Right lobe of liver (tissue), 4 donors: ENCODE measurements at regions not wholly inside any gene's neighbourhood (a gene's known extent, or its start where the extent isn't known, plus 50 kb on each side); places are given as distances from the start of the nearest gene placed in this dataset.

Experiments used
- CTCF ChIP-seq, 4 donors: fragments of 200-600 bp in 3 of 4; fragments of 450-650 bp in 1 of 4; IDR thresholded peaks; one replicate each; pipeline versions ENCODE4 v1.5.1 to v1.8.0; 2016 to 2022; ENCODE audit warnings: antibody characterized with exemption in 4 of 4, mild to moderate bottlenecking in 2 of 4
- POLR2A ChIP-seq: fragments of 450-650 bp; IDR thresholded peaks from one replicate; pipeline ENCODE4 v1.6.1; 2017; ENCODE audit warnings: antibody characterized with exemption, mild to moderate bottlenecking
- donor health status: DM: no; HTN: no; CAD: no.
- donor health status: DM: no; HTN: no; CAD: no.
- donor health status: DM: no; HTN: yes; CAD: no.

DNA sequence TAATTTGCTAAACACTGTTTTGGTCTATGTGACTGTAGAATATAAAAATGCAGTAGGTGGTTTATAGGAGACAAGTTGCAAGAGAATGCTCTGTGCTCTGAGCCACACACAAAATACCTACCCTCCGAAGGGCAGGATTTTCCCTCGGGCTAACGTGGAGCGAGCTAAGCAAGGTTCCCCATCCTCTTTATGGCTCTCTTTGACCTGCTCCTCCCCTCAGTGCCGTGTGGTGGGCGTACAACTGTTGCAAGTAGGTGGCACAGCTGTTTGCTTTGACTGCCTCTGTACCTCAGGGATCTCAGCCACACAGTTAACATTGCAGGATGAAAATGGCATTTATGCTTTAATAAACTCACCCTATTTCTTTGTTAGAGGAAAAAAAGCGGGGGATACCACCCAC, 339.1 kb downstream of the SATB1 start:
- TF ChIP-seq CTCF (IDR thresholded peaks at IDR 0.05) (no peak), POLR2A (no peak)
